ENCODE measurements at regions not wholly inside any gene's neighbourhood (a gene's known extent, or its start where the extent isn't known, plus 50 kb on each side); places are given as distances from the start of the nearest gene placed in this dataset.
A peak's percentile ranks its signal among the peaks of the same experiment; 100 is the strongest.
"Not testable (repeated sequence)": the region's sequence is repeated elsewhere in the genome, so short reads cannot be mapped to it uniquely, and the experiment has no call there.

DNA sequence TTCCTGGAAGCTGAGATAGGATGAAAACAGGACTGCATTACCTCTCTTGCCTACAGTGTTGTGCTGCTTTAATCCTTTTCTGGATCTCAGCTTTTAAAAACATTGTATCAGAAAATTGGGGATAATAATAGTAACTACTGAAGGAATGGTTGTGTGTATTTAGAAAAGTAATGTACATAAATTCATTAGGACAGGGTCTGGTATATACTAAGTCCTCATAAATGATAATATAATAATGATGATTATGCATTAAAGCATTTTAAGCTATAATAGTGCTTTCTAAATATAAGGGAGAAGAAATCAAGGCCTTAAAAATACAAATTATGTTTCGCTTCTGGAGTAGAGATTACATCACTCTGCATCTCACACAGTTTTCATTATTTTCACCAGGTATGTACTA is 530.1 kb downstream of the ZNF385D start:
- FAIRE-seq = no peak
- no peaks in the 10 kb centered on the region for H3K27me3 ChIP-seq (ENCODE audit: control insufficient read depth, insufficient read depth, low read length)
- DNase-seq (ENCODE audit: low read depth) = no peak
- H3K4me3 ChIP-seq (ENCODE audit: low read depth, low read length) = no peak overlapping the region
- TF ChIP-seq, protein P1, sequence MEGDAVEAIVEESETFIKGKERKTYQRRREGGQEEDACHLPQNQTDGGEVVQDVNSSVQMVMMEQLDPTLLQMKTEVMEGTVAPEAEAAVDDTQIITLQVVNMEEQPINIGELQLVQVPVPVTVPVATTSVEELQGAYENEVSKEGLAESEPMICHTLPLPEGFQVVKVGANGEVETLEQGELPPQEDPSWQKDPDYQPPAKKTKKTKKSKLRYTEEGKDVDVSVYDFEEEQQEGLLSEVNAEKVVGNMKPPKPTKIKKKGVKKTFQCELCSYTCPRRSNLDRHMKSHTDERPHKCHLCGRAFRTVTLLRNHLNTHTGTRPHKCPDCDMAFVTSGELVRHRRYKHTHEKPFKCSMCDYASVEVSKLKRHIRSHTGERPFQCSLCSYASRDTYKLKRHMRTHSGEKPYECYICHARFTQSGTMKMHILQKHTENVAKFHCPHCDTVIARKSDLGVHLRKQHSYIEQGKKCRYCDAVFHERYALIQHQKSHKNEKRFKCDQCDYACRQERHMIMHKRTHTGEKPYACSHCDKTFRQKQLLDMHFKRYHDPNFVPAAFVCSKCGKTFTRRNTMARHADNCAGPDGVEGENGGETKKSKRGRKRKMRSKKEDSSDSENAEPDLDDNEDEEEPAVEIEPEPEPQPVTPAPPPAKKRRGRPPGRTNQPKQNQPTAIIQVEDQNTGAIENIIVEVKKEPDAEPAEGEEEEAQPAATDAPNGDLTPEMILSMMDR (IDR thresholded peaks at IDR 0.05; ENCODE audit: insufficient read depth, low read length, severe bottlenecking) = no peak
- H3K36me3 ChIP-seq (ENCODE audit: control insufficient read depth, insufficient read depth, low read length) = no peaks in the 10 kb centered on the region

DNA sequence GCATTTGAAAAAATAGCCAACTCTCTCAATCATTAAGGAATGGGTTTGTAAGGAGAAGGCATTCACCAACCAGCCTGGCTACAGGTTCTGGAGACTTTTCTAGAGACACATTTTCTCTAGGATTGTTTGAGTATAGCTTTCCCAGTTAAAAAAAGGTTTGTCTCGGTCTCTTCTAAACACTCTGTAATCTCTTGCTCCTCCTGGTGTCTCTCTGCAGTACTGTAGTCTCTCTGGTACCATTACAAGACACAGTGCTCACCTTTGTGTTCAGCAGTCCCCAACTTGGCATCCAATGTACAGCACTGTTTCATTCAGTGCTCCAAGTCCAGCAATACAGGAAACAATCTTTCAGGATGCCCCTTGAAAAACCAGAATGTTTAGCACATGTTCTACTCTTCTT is 534.4 kb downstream of the ZNF385D start:
- DNase-seq (ENCODE audit: low read depth) (peak; percentile 30), FAIRE-seq (no peak)
- Histone ChIP-seq H3K36me3 (ENCODE audit: control insufficient read depth, insufficient read depth, low read length) (no peaks in the 10 kb centered on the region), H3K27me3 (ENCODE audit: control insufficient read depth, insufficient read depth, low read length) (no peaks in the 10 kb centered on the region), H3K4me3 (ENCODE audit: low read depth, low read length) (no peak overlapping the region)
- TF ChIP-seq, protein P1 (IDR thresholded peaks at IDR 0.05; ENCODE audit: insufficient read depth, low read length, severe bottlenecking) = peak; percentile 50

DNA sequence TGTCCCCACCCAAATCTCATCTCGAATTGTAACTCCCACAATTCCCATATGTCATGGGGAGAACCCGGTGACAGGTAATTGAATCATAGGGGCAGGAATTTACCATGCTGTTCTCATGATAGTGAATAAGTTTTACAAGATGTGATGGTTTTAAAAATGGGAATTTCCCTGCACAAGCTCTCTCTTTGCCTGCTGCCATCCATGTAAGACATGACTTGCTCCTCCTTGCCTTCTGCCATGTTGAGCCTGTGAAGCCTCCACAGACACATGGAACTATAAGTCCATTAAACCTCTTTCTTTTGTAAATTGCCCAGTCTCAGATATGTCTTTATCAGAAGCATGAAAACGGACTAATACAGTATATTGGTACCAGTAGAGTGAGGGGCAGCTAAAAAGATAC is 546.9 kb downstream of the ZNF385D start:
- not testable (repeated sequence) for FAIRE-seq; H3K4me3 ChIP-seq (ENCODE audit: low read depth, low read length); DNase-seq (ENCODE audit: low read depth); H3K27me3 ChIP-seq (ENCODE audit: control insufficient read depth, insufficient read depth, low read length); H3K36me3 ChIP-seq (ENCODE audit: control insufficient read depth, insufficient read depth, low read length)

DNA sequence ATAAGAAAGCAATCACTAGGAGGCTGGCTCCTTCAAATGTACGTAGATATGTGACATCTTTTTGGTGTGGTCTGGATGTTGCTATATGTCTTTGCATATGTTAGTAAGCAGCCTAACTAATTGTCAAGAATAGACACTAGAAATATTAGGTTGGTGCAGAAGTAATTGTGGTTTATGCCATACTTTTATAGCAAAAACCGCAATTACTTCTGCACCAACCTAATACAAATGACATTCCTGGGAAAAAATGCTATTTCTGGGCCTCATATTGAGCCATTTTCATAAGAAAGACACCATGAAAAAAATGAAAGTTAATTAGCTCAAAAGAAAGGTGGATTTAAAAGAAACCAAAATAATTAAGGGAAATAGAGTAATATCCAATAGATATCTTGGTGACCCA is 555.8 kb downstream of the ZNF385D start:
- no peak for FAIRE-seq

DNA sequence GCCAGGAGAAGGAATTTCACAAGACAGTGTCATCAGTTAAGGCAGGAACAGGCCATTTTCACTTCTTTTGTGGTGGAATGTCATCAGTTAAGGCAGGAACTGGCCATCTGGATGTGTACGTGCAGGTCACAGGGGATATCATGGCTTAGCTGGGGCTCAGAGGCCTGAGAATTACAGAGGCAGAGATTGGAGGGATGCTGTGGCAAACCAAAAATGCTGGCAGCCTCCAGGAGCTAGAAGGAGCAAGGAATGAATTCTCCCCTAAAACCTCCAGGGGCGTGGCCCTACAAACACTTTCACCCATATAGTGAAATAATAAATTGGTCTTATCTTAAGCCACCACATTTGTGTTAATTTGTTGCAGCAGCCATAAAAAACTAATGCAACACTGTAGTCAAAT is 557.0 kb downstream of the ZNF385D start:
- not testable (repeated sequence) for FAIRE-seq; DNase-seq (ENCODE audit: low read depth); H3K27me3 ChIP-seq (ENCODE audit: control insufficient read depth, insufficient read depth, low read length); H3K4me3 ChIP-seq (ENCODE audit: low read depth, low read length); H3K36me3 ChIP-seq (ENCODE audit: control insufficient read depth, insufficient read depth, low read length)

More for the DNA sequence above, 555.8 kb downstream of the ZNF385D start:
- H3K4me3 ChIP-seq (ENCODE audit: low read depth, low read length) = no peak overlapping the region
- no peak for DNase-seq (ENCODE audit: low read depth)
- no peaks in the 10 kb centered on the region for H3K36me3 ChIP-seq (ENCODE audit: control insufficient read depth, insufficient read depth, low read length)
- no peaks in the 10 kb centered on the region for H3K27me3 ChIP-seq (ENCODE audit: control insufficient read depth, insufficient read depth, low read length)
- TF ChIP-seq, protein P1 (IDR thresholded peaks at IDR 0.05; ENCODE audit: insufficient read depth, low read length, severe bottlenecking) = no peak

DNA sequence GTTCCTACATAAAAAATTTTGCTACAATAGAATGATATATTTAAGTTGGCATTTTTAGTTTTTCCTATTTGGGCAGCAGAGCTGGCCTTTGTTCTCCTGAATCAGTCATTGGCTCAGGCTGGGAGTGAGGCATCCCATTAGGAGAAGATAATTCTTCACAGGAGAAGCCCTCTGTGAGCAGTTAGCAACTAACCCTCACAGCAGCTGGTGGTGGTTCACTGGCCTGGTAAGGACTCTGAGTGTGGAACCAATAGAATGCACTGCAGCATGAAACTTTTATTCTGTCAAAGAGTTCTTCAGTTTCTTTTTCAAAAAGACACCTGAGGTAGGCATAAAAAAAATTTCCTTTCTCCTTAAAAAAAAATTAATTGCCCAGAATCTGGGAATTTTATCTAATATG is 562.6 kb downstream of the ZNF385D start:
- Histone ChIP-seq H3K27me3 (ENCODE audit: control insufficient read depth, insufficient read depth, low read length) (no peaks in the 10 kb centered on the region), H3K4me3 (ENCODE audit: low read depth, low read length) (no peak overlapping the region), H3K36me3 (ENCODE audit: control insufficient read depth, insufficient read depth, low read length) (no peaks in the 10 kb centered on the region)
- FAIRE-seq (no peak), DNase-seq (ENCODE audit: low read depth) (no peak)
- TF ChIP-seq, protein P1 (IDR thresholded peaks at IDR 0.05; ENCODE audit: insufficient read depth, low read length, severe bottlenecking) = no peak

DNA sequence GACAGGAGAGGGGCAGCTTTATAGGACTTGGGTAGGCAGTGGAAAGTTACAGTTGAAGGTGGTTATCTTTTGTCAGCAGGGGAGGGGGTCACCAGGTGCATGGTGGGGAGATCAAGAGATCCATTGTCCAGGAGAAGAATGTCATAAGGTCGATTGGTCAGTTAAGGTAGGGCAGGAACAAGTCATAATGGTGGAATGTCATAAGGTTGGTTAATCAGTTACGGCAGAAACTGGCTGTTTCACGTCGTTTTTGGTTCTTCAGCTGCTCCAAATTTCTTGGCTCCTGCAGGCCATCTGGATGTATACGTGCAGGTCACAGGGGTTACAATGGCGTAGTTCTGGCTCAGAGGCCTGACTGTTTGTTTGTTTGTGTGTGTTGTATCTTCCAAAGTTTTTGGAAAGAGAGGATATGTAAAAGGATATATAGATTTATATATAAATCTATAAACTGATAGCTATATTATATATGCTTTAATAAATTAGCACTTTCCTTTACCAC is 565.1 kb downstream of the ZNF385D start:
- H3K36me3 ChIP-seq (ENCODE audit: control insufficient read depth, insufficient read depth, low read length) = no peaks in the 10 kb centered on the region
- H3K4me3 ChIP-seq (ENCODE audit: low read depth, low read length) = no peak overlapping the region
- no peaks in the 10 kb centered on the region for H3K27me3 ChIP-seq (ENCODE audit: control insufficient read depth, insufficient read depth, low read length)
- TF ChIP-seq, protein P1 (IDR thresholded peaks at IDR 0.05; ENCODE audit: insufficient read depth, low read length, severe bottlenecking) = no peak
- no peak for DNase-seq (ENCODE audit: low read depth)
- no peak for FAIRE-seq

Measured in bronchial epithelial cell (primary cell).